ENCODE measurements at regions not wholly inside any gene's neighbourhood (a gene's known extent, or its start where the extent isn't known, plus 50 kb on each side); places are given as distances from the start of the nearest gene placed in this dataset.

- Histone ChIP-seq H3K27ac (ENCODE audit: low read depth, low read length, poor library complexity, severe bottlenecking) (no peak overlapping the region), H3K4me1 (ENCODE audit: insufficient read depth, low read length, poor library complexity, severe bottlenecking) (no peaks in the 10 kb centered on the region), H3K9me3 (ENCODE audit: low read length) (no peaks in the 10 kb centered on the region), H3K4me2 (ENCODE audit: low read length) (no peak overlapping the region), H3K79me2 (ENCODE audit: insufficient read depth, low read depth, low read length) (no peaks in the 10 kb centered on the region), H3K9me2 (ENCODE audit: insufficient read depth, low read length) (no peaks in the 10 kb centered on the region), H3K36me3 (ENCODE audit: insufficient read depth, low read length) (no peaks in the 10 kb centered on the region), H2AFZ (ENCODE audit: low read length) (no peak overlapping the region), H3K4me3 (ENCODE audit: low read depth, low read length, poor library complexity, severe bottlenecking) (no peak overlapping the region), H4K20me1 (ENCODE audit: insufficient read depth, low read length) (no peaks in the 10 kb centered on the region)
- BruUV-seq (replicated peaks) = no TSS peak
- POLR2A ChIA-PET = interaction anchor here (0.7 kb wide), 1 partner anchor 764 kb away, joined by 4 read pairs; no protein-coding TSS in a partner anchor
- CTCF ChIA-PET (ENCODE audit: unreplicated experiment) = no interaction called here
- no peak for TF ChIP-seq EZH2phosphoT487 (IDR thresholded peaks at IDR 0.05; ENCODE audit: borderline replicate concordance, low read depth, low read length)
- TF ChIP-seq CTCF (conservative IDR thresholded peaks at IDR 0.05; ENCODE audit: low read length) = no peak
- intact Hi-C loops (cut with micrococcal nuclease; ENCODE audit: unreplicated experiment) = no loop called here
- no peak for DNase-seq (ENCODE audit: low spot score)
Observed at GRCh38 chr1:118262865-118263264, 77.8 kb upstream of the SPAG17 start.

DNA sequence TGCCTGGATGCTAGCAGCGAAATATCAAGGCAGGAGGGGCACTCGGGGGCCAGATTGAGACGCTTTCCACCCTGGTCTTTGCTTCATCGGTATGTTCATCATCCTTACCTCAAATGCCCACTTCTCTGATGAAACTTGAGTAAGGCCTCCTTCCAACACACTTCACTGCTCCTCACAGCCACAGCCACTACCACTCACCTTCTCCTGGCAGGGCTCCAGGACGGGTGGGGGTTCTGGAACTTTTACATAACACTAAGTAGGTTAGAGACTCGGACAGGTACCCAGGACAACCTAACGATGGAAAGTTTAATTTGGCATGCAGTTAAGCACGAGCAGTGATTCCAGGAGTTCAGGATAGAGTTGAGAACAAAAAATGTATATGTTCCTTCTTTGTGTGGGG lies 73.9 kb upstream of the SPAG17 start:
- Histone ChIP-seq H3K4me1 (ENCODE audit: insufficient read depth, low read length, poor library complexity, severe bottlenecking) (no peaks in the 10 kb centered on the region), H4K20me1 (ENCODE audit: insufficient read depth, low read length) (no peaks in the 10 kb centered on the region), H3K9me2 (ENCODE audit: insufficient read depth, low read length) (no peaks in the 10 kb centered on the region), H3K27ac (ENCODE audit: low read depth, low read length, poor library complexity, severe bottlenecking) (no peak overlapping the region), H3K4me2 (ENCODE audit: low read length) (no peak overlapping the region), H3K36me3 (ENCODE audit: insufficient read depth, low read length) (no peaks in the 10 kb centered on the region), H3K79me2 (ENCODE audit: insufficient read depth, low read depth, low read length) (no peaks in the 10 kb centered on the region), H3K4me3 (ENCODE audit: low read depth, low read length, poor library complexity, severe bottlenecking) (no peak overlapping the region), H3K9me3 (ENCODE audit: low read length) (no peaks in the 10 kb centered on the region), H2AFZ (ENCODE audit: low read length) (no peak overlapping the region)
- intact Hi-C loops (cut with micrococcal nuclease; ENCODE audit: unreplicated experiment) = no loop called here
- DNase-seq (ENCODE audit: low spot score) = no peak
- BruUV-seq (replicated peaks) = no TSS peak
- ChIA-PET CTCF (ENCODE audit: unreplicated experiment) (no interaction called here), POLR2A (no interaction called here)
- no peak for TF ChIP-seq CTCF (conservative IDR thresholded peaks at IDR 0.05; ENCODE audit: low read length)
- TF ChIP-seq EZH2phosphoT487 (IDR thresholded peaks at IDR 0.05; ENCODE audit: borderline replicate concordance, low read depth, low read length) = no peak

DNA sequence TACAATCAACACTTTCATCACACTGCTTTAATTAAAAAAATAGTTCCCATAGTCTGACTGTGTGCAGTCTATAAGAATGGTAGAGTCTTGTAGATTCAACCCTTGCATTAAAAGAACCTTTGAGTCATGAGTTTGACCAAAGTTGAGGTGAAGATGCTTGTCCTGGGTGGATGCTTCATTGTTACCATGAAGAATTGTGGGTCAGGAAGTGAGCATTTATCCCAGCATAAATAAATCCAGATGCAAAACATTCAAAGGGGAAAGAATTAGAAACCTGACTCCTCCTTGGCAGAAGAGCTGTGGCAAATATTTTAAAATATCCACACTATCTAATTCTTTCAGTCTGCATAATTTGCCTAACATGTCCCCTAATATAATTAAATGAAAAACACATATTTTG lies 72.9 kb upstream of the SPAG17 start:
- H4K20me1 ChIP-seq (ENCODE audit: insufficient read depth, low read length) = no peaks in the 10 kb centered on the region
- BruUV-seq (replicated peaks) = no TSS peak
- no peaks in the 10 kb centered on the region for H3K9me3 ChIP-seq (ENCODE audit: low read length)
- H3K79me2 ChIP-seq (ENCODE audit: insufficient read depth, low read depth, low read length) = no peaks in the 10 kb centered on the region
- POLR2A ChIA-PET = no interaction called here
- H3K4me3 ChIP-seq (ENCODE audit: low read depth, low read length, poor library complexity, severe bottlenecking) = no peak overlapping the region
- TF ChIP-seq CTCF (conservative IDR thresholded peaks at IDR 0.05; ENCODE audit: low read length) = no peak
- TF ChIP-seq EZH2phosphoT487 (IDR thresholded peaks at IDR 0.05; ENCODE audit: borderline replicate concordance, low read depth, low read length) = no peak
- CTCF ChIA-PET (ENCODE audit: unreplicated experiment) = no interaction called here
- intact Hi-C loops (cut with micrococcal nuclease; ENCODE audit: unreplicated experiment) = no loop called here
- H3K36me3 ChIP-seq (ENCODE audit: insufficient read depth, low read length) = no peaks in the 10 kb centered on the region
- no peaks in the 10 kb centered on the region for H3K4me1 ChIP-seq (ENCODE audit: insufficient read depth, low read length, poor library complexity, severe bottlenecking)
- H3K27ac ChIP-seq (ENCODE audit: low read depth, low read length, poor library complexity, severe bottlenecking) = no peak overlapping the region
- no peak overlapping the region for H3K4me2 ChIP-seq (ENCODE audit: low read length)
- H2AFZ ChIP-seq (ENCODE audit: low read length) = no peak overlapping the region
- no peak for DNase-seq (ENCODE audit: low spot score)
- no peaks in the 10 kb centered on the region for H3K9me2 ChIP-seq (ENCODE audit: insufficient read depth, low read length)

Data from OCI-LY7 (cell line).